ENCODE measurements at regions not wholly inside any gene's neighbourhood (a gene's known extent, or its start where the extent isn't known, plus 50 kb on each side); places are given as distances from the start of the nearest gene placed in this dataset.
"Not testable (repeated sequence)": the region's sequence is repeated elsewhere in the genome, so short reads cannot be mapped to it uniquely, and the experiment has no call there.

- no peak for DNase-seq (ENCODE audit: low spot score)
Measured at GRCh38 chr20:4435671-4436455, 186.8 kb upstream of the ADRA1D start.

GRCh38 chr20:4435225-4435624, 186.1 kb upstream of the ADRA1D start:
- DNase-seq (ENCODE audit: low spot score), result no peak

GRCh38 chr20:4434681-4435080, 185.6 kb upstream of the ADRA1D start:
- no peak for DNase-seq (ENCODE audit: low spot score)

- no peak for DNase-seq (ENCODE audit: low spot score)
Measured at GRCh38 chr20:4431446-4431845, 182.4 kb upstream of the ADRA1D start.

GRCh38 chr20:4430826-4431225, 181.7 kb upstream of the ADRA1D start:
- not testable (repeated sequence) for DNase-seq (ENCODE audit: low spot score)

- no peak for DNase-seq (ENCODE audit: low spot score)
Measured at GRCh38 chr20:4427940-4428586, 179.0 kb upstream of the ADRA1D start.

- DNase-seq (ENCODE audit: low spot score), result no peak
Measured at GRCh38 chr20:4418141-4418540, 169.1 kb upstream of the ADRA1D start.

GRCh38 chr20:4415281-4415680, 166.2 kb upstream of the ADRA1D start:
- DNase-seq (ENCODE audit: low spot score), result no peak

GRCh38 chr20:4413314-4414049, 164.4 kb upstream of the ADRA1D start:
- no peak for DNase-seq (ENCODE audit: low spot score)

- DNase-seq (ENCODE audit: low spot score), result no peak
Measured at GRCh38 chr20:4412216-4412615, 163.1 kb upstream of the ADRA1D start.

GRCh38 chr20:4411744-4412143, 162.7 kb upstream of the ADRA1D start:
- DNase-seq (ENCODE audit: low spot score), result no peak

GRCh38 chr20:4406627-4407026, 157.5 kb upstream of the ADRA1D start:
- peak; percentile 65 for DNase-seq (ENCODE audit: low spot score)

- DNase-seq (ENCODE audit: low spot score), result no peak
Measured at GRCh38 chr20:4401601-4402000, 152.5 kb upstream of the ADRA1D start.

- no peak for DNase-seq (ENCODE audit: low spot score)
Measured at GRCh38 chr20:4384961-4385360, 135.9 kb upstream of the ADRA1D start.

GRCh38 chr20:4383961-4384360, 134.9 kb upstream of the ADRA1D start:
- no peak for DNase-seq (ENCODE audit: low spot score)

GRCh38 chr20:4375881-4376280, 126.8 kb upstream of the ADRA1D start:
- no peak for DNase-seq (ENCODE audit: low spot score)

- no peak for DNase-seq (ENCODE audit: low spot score)
Measured at GRCh38 chr20:4373454-4373853, 124.4 kb upstream of the ADRA1D start.

- no peak for DNase-seq (ENCODE audit: low spot score)
Measured at GRCh38 chr20:4371623-4372251, 122.7 kb upstream of the ADRA1D start.

- DNase-seq (ENCODE audit: low spot score), result no peak
Measured at GRCh38 chr20:4370851-4371250, 121.8 kb upstream of the ADRA1D start.

GRCh38 chr20:4369798-4370124, 120.7 kb upstream of the ADRA1D start:
- no peak for DNase-seq (ENCODE audit: low spot score)

- DNase-seq (ENCODE audit: low spot score), result peak; percentile 22
Measured at GRCh38 chr20:4369119-4369797, 120.2 kb upstream of the ADRA1D start.

- DNase-seq (ENCODE audit: low spot score), result no peak
Measured at GRCh38 chr20:4366076-4366475, 117.0 kb upstream of the ADRA1D start.
